ACC112 (cell line): ENCODE measurements at regions not wholly inside any gene's neighbourhood (a gene's known extent, or its start where the extent isn't known, plus 50 kb on each side); places are given as distances from the start of the nearest gene placed in this dataset.

Experiments used
- H2AFZ ChIP-seq: fragments of 200-600 bp; sonication (generic); one replicate; pipeline ENCODE4 v1.6.0; 2017; ENCODE audit warnings: antibody characterized with exemption, low read length; ENCODE audit not compliant: unreplicated experiment
- H3K27ac ChIP-seq: fragments of 200-600 bp; sonication (generic); 2 replicates; pipeline ENCODE4 v1.5.1; 2014; ENCODE audit warnings: low read depth, mild to moderate bottlenecking, antibody characterized with exemption, low read length, moderate library complexity
- H3K27me3 ChIP-seq: fragments of 200-600 bp; sonication (generic); 2 replicates; pipeline ENCODE4 v1.6.1; 2014; ENCODE audit warnings: mild to moderate bottlenecking, antibody characterized with exemption, low read length, moderate library complexity, mixed read lengths; ENCODE audit not compliant: insufficient read depth
- H3K36me3 ChIP-seq: fragments of 200-600 bp; sonication (generic); 2 replicates; pipeline ENCODE4 v1.6.1; 2016; ENCODE audit warnings: mild to moderate bottlenecking, antibody characterized with exemption, low read length, moderate library complexity, mixed read lengths; ENCODE audit not compliant: insufficient read depth
- H3K4me1 ChIP-seq: fragments of 200-600 bp; sonication (generic); one replicate; pipeline ENCODE4 v1.6.1; 2016; ENCODE audit warnings: low read length, mixed read lengths; ENCODE audit not compliant: insufficient read depth, unreplicated experiment, control insufficient read depth
- H3K4me3 ChIP-seq: fragments of 200-600 bp; sonication (generic); 2 replicates; pipeline ENCODE4 v1.5.1; 2014; ENCODE audit warnings: mild to moderate bottlenecking, low read depth, low read length
- H3K79me2 ChIP-seq: fragments of 200-600 bp; sonication (generic); one replicate; pipeline ENCODE4 v1.6.0; 2016; ENCODE audit warnings: low read length; ENCODE audit not compliant: control insufficient read depth, unreplicated experiment, insufficient read depth

DNA sequence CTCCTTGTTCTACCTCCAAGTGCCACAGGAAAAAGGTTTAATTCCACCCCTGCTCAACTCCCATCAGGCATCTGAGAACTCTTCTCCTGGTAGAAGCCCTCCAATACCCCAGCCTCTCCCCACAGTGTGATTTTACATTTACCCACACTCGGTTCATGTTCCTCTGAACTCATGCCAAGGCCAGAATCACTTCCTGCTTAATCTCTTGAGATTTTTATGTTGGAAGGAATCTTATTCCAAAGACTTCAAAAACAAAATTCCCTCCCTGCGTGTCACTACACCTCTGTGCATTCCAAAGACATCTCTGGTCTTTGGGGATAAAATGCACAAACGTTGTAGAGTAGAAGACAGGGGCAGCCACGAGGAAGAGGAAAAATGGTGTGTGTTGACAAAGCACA is 186.8 kb downstream of the ACTL7B start:
- Histone ChIP-seq H2AFZ (no peak overlapping the region), H3K36me3 (no peaks in the 10 kb centered on the region), H3K4me1 (peaks cover 18% of the 10 kb centered on the region), H3K27ac (no peak overlapping the region), H3K79me2 (no peaks in the 10 kb centered on the region), H3K27me3 (no peaks in the 10 kb centered on the region), H3K4me3 (no peak overlapping the region)

- Histone ChIP-seq H2AFZ (no peak overlapping the region), H3K36me3 (no peaks in the 10 kb centered on the region)
These were observed 187.4 kb downstream of the ACTL7B start for GRCh38 chr9:108668191-108668937.

GRCh38 chr9:108666240-108666784 is 189.5 kb downstream of the ACTL7B start:
- no peak overlapping the region for H3K4me3 ChIP-seq
- peak overlapping the region; percentile 1; the same call in 1 of the 2 replicates for H3K27ac ChIP-seq
- peaks cover 11% of the 10 kb centered on the region for H3K4me1 ChIP-seq
- H2AFZ ChIP-seq: no peak overlapping the region
- no peaks in the 10 kb centered on the region for H3K79me2 ChIP-seq
- H3K36me3 ChIP-seq: no peaks in the 10 kb centered on the region
- H3K27me3 ChIP-seq: no peaks in the 10 kb centered on the region

More at GRCh38 chr9:108668191-108668937, 187.4 kb downstream of the ACTL7B start:
- peaks cover 18% of the 10 kb centered on the region for H3K4me1 ChIP-seq
- no peak overlapping the region for H3K27ac ChIP-seq
- H3K79me2 ChIP-seq: no peaks in the 10 kb centered on the region
- no peaks in the 10 kb centered on the region for H3K27me3 ChIP-seq
- H3K4me3 ChIP-seq: no peak overlapping the region

DNA sequence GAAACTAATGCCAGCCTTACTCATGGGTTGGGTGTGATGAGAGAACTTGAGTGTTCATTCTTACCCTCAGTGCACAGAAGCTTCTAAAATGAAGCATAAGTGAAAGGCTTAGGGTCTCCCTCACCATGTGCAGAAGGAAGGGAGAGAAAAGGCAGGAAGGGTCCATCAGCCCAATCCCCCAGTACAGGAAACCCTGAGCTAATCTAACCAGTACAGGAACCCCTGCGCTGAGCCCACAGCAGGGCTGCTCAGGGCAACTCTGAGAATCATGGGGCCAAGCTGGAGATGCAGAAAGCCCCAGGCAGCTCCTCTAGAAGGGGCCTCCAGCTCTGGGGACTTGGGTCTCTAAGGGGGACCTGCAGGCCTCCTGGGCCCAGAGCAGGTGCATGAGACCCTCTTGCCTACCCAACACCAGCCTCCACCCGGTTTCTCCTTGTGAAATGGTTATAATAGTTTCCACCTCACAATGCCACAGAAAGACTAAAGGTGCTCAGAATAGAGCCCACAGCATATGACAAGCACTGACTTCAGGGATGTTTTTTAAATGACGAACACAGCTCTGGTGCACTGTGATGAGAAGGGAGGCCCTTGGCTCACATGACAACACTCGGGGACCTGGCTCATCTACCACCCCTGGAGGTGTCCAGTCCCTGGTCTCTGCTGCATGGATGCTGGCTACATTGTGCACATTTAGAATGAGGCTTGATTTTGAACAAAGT is 190.1 kb downstream of the ACTL7B start:
- Histone ChIP-seq H2AFZ (no peak overlapping the region), H3K4me1 (peaks cover 11% of the 10 kb centered on the region), H3K27me3 (no peaks in the 10 kb centered on the region), H3K79me2 (no peaks in the 10 kb centered on the region), H3K4me3 (no peak overlapping the region), H3K27ac (no peak overlapping the region; the same call in 1 of the 2 replicates), H3K36me3 (no peaks in the 10 kb centered on the region)

- no peak overlapping the region for H2AFZ ChIP-seq
- no peak overlapping the region for H3K27ac ChIP-seq
- peaks cover 11% of the 10 kb centered on the region for H3K4me1 ChIP-seq
These were observed 191.2 kb downstream of the ACTL7B start for GRCh38 chr9:108664309-108665255.

GRCh38 chr9:108663422-108663821 is 192.4 kb downstream of the ACTL7B start:
- no peaks in the 10 kb centered on the region for H3K79me2 ChIP-seq
- H3K4me3 ChIP-seq: no peak overlapping the region
- no peak overlapping the region for H2AFZ ChIP-seq
- H3K27me3 ChIP-seq: no peaks in the 10 kb centered on the region
- peaks cover 2% of the 10 kb centered on the region for H3K4me1 ChIP-seq
- no peak overlapping the region for H3K27ac ChIP-seq
- H3K36me3 ChIP-seq: no peaks in the 10 kb centered on the region

More at GRCh38 chr9:108664309-108665255, 191.2 kb downstream of the ACTL7B start:
- no peaks in the 10 kb centered on the region for H3K27me3 ChIP-seq
- H3K36me3 ChIP-seq: no peaks in the 10 kb centered on the region
- H3K4me3 ChIP-seq: no peak overlapping the region
- no peaks in the 10 kb centered on the region for H3K79me2 ChIP-seq

DNA sequence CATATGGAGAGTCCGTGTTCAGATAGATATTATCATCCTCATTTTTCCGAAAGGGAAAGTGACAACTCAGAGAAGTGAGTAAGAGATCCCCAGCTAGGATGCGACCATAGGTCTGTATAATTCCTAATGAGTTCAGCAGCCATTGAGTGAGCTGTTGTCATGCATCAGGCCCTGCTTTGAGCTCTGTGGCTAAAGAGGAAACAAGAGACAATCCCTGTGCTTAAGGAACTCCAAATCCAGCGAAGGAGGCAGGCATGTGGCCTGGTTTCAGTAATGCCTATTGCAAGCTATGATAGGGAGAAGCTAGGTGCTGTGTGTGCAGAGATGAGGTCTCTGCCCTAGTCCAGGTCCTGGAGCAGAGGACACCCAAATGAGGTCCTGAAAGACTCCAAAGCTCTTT is 192.8 kb downstream of the ACTL7B start:
- H3K79me2 ChIP-seq: no peaks in the 10 kb centered on the region
- no peak overlapping the region for H2AFZ ChIP-seq
- no peaks in the 10 kb centered on the region for H3K27me3 ChIP-seq
- H3K36me3 ChIP-seq: no peaks in the 10 kb centered on the region
- no peak overlapping the region for H3K4me3 ChIP-seq
- no peaks in the 10 kb centered on the region for H3K4me1 ChIP-seq
- H3K27ac ChIP-seq: no peak overlapping the region

- Histone ChIP-seq H3K36me3 (no peaks in the 10 kb centered on the region), H2AFZ (no peak overlapping the region), H3K27me3 (no peaks in the 10 kb centered on the region), H3K27ac (no peak overlapping the region), H3K4me1 (no peaks in the 10 kb centered on the region), H3K79me2 (no peaks in the 10 kb centered on the region), H3K4me3 (no peak overlapping the region)
These were observed 193.5 kb downstream of the ACTL7B start for GRCh38 chr9:108662091-108662875.

DNA sequence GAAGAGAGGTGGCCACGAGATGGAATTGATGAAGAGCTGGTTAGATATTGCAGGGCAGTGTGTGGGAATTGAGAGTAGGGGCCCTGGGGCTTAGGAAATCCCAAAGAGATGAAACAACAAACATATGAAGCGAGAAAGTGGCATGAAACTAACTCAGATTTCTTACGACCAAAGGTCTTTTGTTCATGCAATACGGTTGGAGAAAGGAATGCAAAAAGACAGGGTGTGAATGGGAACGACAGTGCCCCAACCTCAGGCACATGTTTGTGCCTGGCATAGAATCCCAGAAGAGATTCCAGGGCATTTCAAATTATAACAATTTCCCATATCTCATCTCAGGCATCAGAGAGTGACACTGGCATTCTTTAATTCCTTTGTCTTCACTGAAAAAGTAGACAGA is 199.2 kb downstream of the ACTL7B start:
- no peaks in the 10 kb centered on the region for H3K4me1 ChIP-seq
- H2AFZ ChIP-seq: no peak overlapping the region
- no peaks in the 10 kb centered on the region for H3K79me2 ChIP-seq
- H3K27ac ChIP-seq: no peak overlapping the region
- no peaks in the 10 kb centered on the region for H3K36me3 ChIP-seq
- 0 out of 2 replicates have a peak, but pooled peaks cover 4% of the 10 kb centered on the region for H3K27me3 ChIP-seq
- H3K4me3 ChIP-seq: no peak overlapping the region
